OCI-LY3 (cell line): ENCODE measurements at regions not wholly inside any gene's neighbourhood (a gene's known extent, or its start where the extent isn't known, plus 50 kb on each side); places are given as distances from the start of the nearest gene placed in this dataset.

Source experiments
- H2AFZ ChIP-seq: fragments of 200-600, 300-600 bp; shearing (Covaris generic); 2 replicates; pipeline ENCODE4 v1.6.0; 2014; ENCODE audit warnings: antibody characterized with exemption, low read depth, low read length
- H3K27ac ChIP-seq: fragments of 200-600, 300-600 bp; sonication (generic); 2 replicates; pipeline ENCODE4 v1.5.1; 2014; ENCODE audit warnings: mild to moderate bottlenecking, low read length, moderate library complexity, mixed read lengths
- H3K27me3 ChIP-seq: fragments of 200-600, 300-600 bp; sonication (generic); 2 replicates; pipeline ENCODE4 v1.6.1; 2014; ENCODE audit warnings: low read depth, low read length, mixed read lengths
- H3K36me3 ChIP-seq: fragments of 200-600, 300-600 bp; sonication (generic); replicated peaks from 2 replicates; pipeline ENCODE3; 2014; ENCODE audit warnings: low read depth, low read length, mixed read lengths
- H3K4me1 ChIP-seq: fragments of 300-600, 200-600 bp; sonication (generic); 2 replicates; pipeline ENCODE4 v1.6.1; 2014; ENCODE audit warnings: low read length, mixed read lengths
- H3K4me2 ChIP-seq: fragments of 200-600, 300-600 bp; sonication (generic); 2 replicates; pipeline ENCODE4 v1.6.1; 2014; ENCODE audit warnings: low read length, mixed read lengths
- H3K4me3 ChIP-seq: fragments of 300-600, 200-600 bp; sonication (generic); 2 replicates; pipeline ENCODE4 v1.5.1; 2014; ENCODE audit warnings: antibody characterized with exemption, mild to moderate bottlenecking, low read length, moderate library complexity
- H3K79me2 ChIP-seq: fragments of 300-600, 200-600 bp; shearing (Covaris generic); 2 replicates; pipeline ENCODE4 v1.6.1; 2014; ENCODE audit warnings: mild to moderate bottlenecking, low read length, mixed read lengths
- H3K9ac ChIP-seq: fragments of 300-600, 200-600 bp; shearing (Covaris generic); 2 replicates; pipeline ENCODE4 v1.6.0; 2014; ENCODE audit warnings: mild to moderate bottlenecking, low read length, moderate library complexity
- H3K9me3 ChIP-seq: fragments of 200-600, 300-600 bp; shearing (Covaris generic); 2 replicates; pipeline ENCODE4 v1.6.1; 2014; ENCODE audit warnings: low read length, mixed read lengths; ENCODE audit not compliant: insufficient read depth
- H4K20me1 ChIP-seq: fragments of 200-600, 300-600 bp; sonication (generic); 2 replicates; pipeline ENCODE4 v1.6.1; 2016; ENCODE audit warnings: low read length, mixed read lengths; ENCODE audit not compliant: insufficient read depth
- CTCF ChIP-seq: fragments of 200-600, 300-600 bp; sonication (generic); IDR thresholded peaks from 2 replicates; pipeline ENCODE4 v1.5.1; 2014; ENCODE audit warnings: antibody characterized with exemption, low read length, low read depth
- EZH2phosphoT487 ChIP-seq: fragments of 200-600 bp; shearing (Covaris generic); IDR thresholded peaks from 2 replicates; pipeline ENCODE4 v1.6.1; 2018; ENCODE audit warnings: antibody characterized with exemption, mixed run types, low read depth

GRCh38 chr6:11389977-11390376 lies 147.6 kb upstream of the TMEM170B start:
- Histone ChIP-seq H3K36me3 (peaks cover 12% of the 10 kb centered on the region), H4K20me1 (no peaks in the 10 kb centered on the region), H3K4me2 (no peak overlapping the region), H3K9me3 (peaks cover 10% of the 10 kb centered on the region; the same call in 1 of the 2 replicates), H3K4me1 (peaks cover 76% of the 10 kb centered on the region), H3K4me3 (no peak overlapping the region), H3K27ac (peak overlapping the region; percentile 98; the same call in 1 of the 2 replicates), H3K79me2 (0 out of 2 replicates have a peak, but pooled peaks cover 4% of the 10 kb centered on the region), H3K27me3 (no peaks in the 10 kb centered on the region), H2AFZ (no peak overlapping the region), H3K9ac (no peak overlapping the region)
- no peak for TF ChIP-seq CTCF
- no peak for TF ChIP-seq EZH2phosphoT487

GRCh38 chr6:11388983-11389944 lies 148.3 kb upstream of the TMEM170B start:
- Histone ChIP-seq H3K4me1 (peaks cover 76% of the 10 kb centered on the region), H3K4me3 (no peak overlapping the region), H2AFZ (0 out of 2 replicates have a peak overlapping the region, but pooled peaks have one; percentile 4), H3K36me3 (peaks cover 12% of the 10 kb centered on the region), H3K79me2 (peaks cover 11% of the 10 kb centered on the region), H3K9me3 (peaks cover 10% of the 10 kb centered on the region; the same call in 1 of the 2 replicates), H3K27me3 (no peaks in the 10 kb centered on the region), H3K9ac (peak overlapping the region; percentile 56; the same call in 1 of the 2 replicates), H3K27ac (peak overlapping the region; percentile 98), H4K20me1 (no peaks in the 10 kb centered on the region), H3K4me2 (peak overlapping the region; percentile 18; the same call in 1 of the 2 replicates)
- no peak for TF ChIP-seq CTCF
- TF ChIP-seq EZH2phosphoT487: no peak

- H3K27me3 ChIP-seq: no peaks in the 10 kb centered on the region
These were observed 149.7 kb upstream of the TMEM170B start for GRCh38 chr6:11387707-11388430.

More at GRCh38 chr6:11387707-11388430, 149.7 kb upstream of the TMEM170B start:
- H3K4me1 ChIP-seq: peaks cover 76% of the 10 kb centered on the region
- no peaks in the 10 kb centered on the region for H4K20me1 ChIP-seq
- no peak overlapping the region for H3K4me3 ChIP-seq
- H3K79me2 ChIP-seq: peaks cover 22% of the 10 kb centered on the region
- 0 out of 2 replicates have a peak overlapping the region, but pooled peaks have one; percentile 4 for H2AFZ ChIP-seq
- H3K9me3 ChIP-seq: peaks cover 10% of the 10 kb centered on the region; the same call in 1 of the 2 replicates
- H3K36me3 ChIP-seq: peaks cover 9% of the 10 kb centered on the region
- H3K27ac ChIP-seq: peak overlapping the region; percentile 98
- peak overlapping the region; percentile 56; the same call in 1 of the 2 replicates for H3K9ac ChIP-seq
- TF ChIP-seq CTCF: no peak
- no peak for TF ChIP-seq EZH2phosphoT487
- H3K4me2 ChIP-seq: peak overlapping the region; percentile 18; the same call in 1 of the 2 replicates
